NCI-H510A treated with DMSO at 0.1 percent for 48 hours (cell line): ENCODE measurements at regions not wholly inside any gene's neighbourhood (a gene's known extent, or its start where the extent isn't known, plus 50 kb on each side); places are given as distances from the start of the nearest gene placed in this dataset.

Experiments used
- DNase-seq: peaks from one replicate; lab custom pipeline; 2025; lab: John Stamatoyannopoulos, UW

GRCh38 chr11:109106151-109106906, 315.7 kb upstream of the C11orf87 start:
- no peak for DNase-seq

- DNase-seq = no peak
Observed at GRCh38 chr11:109109150-109109549, 312.8 kb upstream of the C11orf87 start.

DNA sequence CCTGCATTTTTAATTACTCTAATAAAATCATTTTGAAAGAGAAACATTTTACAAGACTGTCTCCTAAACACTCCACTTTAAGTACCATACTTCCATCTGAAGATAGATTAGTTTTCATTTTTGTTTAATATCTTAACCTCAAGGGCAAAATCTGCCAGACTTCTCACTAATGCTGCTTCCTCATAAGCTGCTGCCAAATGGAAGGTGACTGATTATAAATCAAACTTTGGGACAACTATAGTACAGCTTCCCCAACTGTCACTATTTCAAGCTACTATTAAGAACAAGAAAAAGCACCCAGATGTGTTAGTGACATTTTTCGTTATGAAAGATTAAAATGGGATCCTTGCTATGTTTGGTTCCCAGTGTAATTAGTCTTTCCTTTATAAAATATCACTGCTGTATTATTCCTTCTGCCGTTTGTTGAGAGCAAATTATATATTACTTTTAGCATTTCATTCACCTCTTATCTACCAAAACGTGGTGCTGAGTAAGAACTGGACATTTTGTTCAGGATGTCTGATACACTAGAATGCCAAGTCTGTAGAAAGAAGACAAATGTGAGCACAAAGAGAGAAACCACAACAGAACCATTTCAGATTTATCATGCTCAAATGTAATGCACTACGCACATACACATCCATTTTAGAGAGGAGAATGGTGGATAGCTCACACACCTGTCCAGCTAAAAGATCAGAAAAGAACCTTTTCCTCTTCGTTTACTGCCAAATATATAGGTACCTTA, 312.2 kb upstream of the C11orf87 start:
- DNase-seq = no peak

GRCh38 chr11:109112261-109112660, 309.7 kb upstream of the C11orf87 start:
- DNase-seq = no peak

GRCh38 chr11:109112821-109113280, 309.1 kb upstream of the C11orf87 start:
- DNase-seq = peak; percentile 71

- DNase-seq = no peak
Observed at GRCh38 chr11:109120341-109120740, 301.6 kb upstream of the C11orf87 start.

- no peak for DNase-seq
Observed at GRCh38 chr11:109121173-109121932, 300.6 kb upstream of the C11orf87 start.

GRCh38 chr11:109123816-109124787, 297.9 kb upstream of the C11orf87 start:
- peak; percentile 6 for DNase-seq

DNA sequence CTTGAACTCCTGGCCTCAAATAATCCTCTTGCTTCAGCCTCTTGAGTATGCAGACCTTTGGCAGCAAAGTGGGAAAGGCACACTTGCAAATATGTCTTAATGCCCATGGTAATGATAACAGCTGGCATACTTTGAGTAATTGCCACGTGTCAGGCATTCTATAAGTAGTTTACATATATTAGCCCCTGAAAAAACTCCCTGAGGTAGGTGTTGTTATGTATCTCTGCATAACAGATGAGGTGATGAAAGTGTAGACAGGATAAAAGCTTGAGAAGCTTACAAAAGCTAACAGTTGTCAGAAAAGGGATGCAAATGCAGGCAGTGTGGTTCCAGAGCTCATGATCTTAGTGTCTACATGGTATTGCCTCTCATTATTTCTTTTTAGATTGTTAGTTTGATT, 291.1 kb upstream of the C11orf87 start:
- DNase-seq = no peak

DNA sequence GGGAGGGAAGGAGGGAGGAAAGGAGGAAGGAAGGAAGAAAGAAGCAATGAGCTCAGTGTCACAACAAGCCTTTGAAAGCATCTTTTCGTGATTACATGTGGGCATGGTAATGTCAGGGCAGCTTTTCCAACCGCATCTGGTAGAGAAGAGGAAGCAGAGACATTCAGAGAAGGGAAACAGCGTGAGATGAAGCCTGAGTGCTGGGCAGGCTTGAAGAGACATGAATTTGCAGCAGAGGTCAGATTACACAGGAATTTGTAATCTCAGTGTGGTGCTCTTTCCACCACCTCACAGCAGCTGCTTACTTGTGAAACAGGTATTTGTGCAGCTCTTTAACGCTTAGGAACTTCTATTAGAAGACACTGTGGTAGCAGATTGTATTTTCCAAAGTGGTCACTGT, 289.5 kb upstream of the C11orf87 start:
- DNase-seq = peak; percentile 38

DNA sequence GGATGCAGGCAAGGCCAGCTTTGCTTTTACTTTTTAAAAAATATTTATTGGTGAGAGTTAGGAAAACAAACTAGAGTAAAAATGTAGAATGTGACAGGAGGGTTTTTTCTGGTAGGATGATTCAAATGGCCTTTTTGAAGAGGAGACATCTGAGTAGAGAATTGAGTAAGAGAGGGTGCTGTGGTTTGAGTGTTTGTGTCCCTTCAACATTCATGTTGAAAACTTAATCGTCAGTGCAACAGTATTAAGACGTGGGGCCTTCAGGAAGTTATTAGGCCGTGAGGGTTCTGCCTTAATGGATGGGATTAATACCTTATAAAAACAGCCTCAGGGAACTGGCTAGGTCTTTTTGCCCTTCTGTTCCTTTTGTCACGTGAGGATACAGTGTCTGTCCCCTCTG, 288.8 kb upstream of the C11orf87 start:
- no peak for DNase-seq

DNA sequence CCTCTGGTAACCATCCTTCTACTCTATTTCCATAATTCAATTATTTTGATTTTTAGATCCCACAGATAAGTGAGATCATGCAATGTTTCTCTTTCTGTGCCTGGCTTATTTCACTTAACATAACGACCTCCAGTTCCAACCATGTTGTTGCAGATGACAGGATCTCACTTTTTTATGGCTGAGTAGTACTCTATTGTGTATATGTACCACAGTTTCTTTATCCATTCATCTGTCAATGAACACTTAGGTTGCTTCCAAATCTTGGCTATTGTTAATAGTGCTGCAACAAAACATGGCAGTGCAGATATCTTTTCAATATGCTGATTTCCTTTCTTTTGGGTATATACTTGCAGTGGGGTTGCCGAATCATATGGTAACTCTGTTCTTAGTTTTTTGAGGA, 286.4 kb upstream of the C11orf87 start:
- DNase-seq = no peak

DNA sequence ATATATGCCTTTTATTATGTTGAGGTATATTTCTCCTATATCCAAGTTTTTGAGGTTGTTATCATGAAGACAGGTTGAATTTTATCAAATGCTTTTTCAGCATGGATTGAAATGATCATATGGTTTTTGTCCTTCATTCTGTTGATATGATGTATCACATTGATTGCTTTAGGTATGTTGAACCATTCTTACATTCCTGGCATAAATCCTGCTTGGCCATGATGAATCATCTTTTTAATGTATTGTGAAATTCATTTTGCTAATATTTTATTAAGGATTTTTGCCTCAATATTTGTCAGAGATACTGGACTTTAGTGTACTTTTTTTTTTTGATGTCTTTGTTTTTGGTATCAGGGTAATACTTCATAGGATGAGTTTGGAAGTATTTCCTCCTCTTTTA, 283.8 kb upstream of the C11orf87 start:
- no peak for DNase-seq

DNA sequence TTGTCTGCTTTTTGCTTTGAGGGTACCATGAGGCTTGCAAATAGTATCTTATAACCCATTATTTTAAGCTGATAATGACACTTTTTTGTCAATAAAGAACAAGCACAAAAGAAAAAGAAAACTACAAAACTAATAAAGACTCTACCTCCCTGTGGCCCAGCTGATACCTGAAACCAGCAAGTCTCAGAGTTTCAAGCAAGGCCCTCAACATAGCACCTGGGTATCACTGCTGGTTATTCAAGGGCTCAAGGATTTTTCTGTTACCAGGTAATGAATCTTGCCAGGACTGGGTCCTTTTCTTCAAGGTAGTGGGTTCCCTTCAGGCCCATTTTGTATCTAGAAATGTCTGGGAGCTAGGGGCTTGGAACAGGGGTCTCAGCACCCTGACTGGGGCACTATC, 281.6 kb upstream of the C11orf87 start:
- no peak for DNase-seq

DNA sequence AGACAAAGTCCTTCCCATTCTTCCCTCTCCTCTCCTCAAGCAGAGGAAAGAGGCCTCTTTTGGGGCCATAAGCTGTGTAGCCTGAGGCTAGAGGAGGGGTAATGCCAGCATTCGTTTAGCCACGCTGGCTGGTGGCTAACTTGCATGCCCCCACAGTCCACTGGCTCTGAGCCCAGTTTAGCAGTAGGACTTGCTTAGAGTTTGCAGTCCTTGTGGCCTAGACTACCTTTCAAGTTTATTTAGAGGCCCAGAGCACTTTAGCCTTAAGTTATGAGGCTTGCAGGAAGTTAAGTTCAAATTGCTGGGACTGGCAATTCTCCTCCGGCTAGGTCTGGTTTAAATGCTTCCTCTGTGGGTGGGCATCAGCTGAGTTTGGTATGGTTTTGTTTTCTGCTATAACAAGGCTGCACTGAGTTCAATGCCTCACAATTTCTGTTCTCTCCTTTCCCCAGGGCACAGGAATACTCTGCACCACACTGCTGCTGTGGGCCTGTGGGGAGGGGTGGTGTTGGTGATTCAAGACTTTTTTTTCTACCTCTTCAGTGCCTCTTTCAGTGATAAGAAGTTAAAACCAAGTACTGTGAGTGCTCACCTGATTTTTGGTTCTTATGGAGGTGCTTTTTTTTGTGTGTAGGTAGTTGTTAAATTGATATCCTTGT, 281.0 kb upstream of the C11orf87 start:
- no peak for DNase-seq

DNA sequence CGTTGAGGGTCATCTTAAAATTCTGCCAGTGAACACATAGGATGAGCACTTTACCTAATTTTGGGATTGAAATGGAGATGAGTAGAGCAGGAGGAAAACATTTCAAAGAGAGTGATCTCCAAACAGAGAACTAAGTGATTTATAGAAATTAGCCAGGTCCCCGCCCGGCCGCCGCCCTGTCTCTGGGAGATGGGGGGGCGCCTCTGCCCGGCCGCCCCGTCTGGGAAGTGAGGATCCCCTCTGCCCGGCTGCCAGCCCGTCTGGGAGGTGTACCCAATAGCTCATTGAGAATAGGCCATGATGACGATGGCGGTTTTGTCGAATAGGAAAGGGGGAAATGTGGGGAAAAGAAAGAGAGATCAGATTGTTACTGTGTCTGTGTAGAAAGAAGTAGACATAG, 276.7 kb upstream of the C11orf87 start:
- no peak for DNase-seq

DNA sequence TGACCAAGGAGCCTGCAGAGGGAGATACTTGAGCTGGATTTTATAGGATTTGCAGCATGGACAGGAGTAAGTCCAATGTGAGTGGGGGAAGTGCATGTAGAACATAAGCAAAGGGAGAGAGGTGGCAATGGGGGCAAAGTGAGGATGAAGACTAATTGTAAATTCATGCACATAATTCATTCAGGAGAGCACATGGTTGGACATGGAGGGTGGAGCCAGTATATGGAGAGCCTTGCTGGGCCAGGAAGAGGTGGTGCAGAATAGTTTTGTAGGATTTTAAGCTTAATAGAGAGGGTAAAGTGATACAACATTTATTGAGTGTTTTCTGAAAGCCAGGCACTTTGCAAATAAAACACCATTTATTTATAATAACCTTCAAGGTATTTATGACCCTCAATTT, 274.3 kb upstream of the C11orf87 start:
- DNase-seq = no peak

GRCh38 chr11:109148669-109149068, 273.3 kb upstream of the C11orf87 start:
- no peak for DNase-seq

DNA sequence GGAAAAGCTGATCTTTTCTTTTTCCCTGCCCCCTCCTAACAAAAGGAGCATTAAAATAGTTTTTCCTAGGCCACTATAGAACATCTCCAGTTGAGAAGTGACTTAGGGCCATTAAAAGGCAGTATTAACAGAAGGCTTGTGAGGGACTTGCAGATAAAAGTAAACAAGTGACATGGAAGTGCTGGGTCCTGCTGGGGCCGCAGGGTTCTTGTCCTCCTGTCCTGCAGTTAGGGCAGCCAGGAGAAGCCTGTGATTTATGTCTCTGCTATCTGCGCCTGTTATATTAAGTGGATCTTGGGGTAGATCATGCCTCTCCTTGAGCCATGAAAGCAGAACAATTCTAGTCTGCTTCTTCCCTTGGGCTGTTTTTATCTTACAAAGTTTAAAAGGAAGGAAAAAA, 271.4 kb upstream of the C11orf87 start:
- peak; percentile 45 for DNase-seq

DNA sequence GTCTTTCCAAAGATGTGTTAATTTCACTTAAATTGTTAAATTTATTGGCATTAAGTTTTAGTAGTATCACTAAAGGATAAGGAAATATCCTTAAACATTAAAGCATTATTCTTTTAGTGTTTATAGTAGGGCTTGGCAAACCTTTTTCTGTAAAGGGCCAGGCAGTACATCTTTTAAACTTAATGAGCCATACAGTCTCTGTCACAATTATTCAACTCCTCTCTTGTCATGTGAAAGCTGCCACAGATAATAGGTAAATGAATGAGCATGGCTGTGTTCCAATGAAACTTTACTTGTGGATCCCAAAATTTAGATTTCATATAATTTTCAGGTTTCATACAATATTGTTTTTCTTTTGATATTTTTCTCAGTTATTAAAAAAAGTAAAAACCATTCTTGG, 268.2 kb upstream of the C11orf87 start:
- peak; percentile 82 for DNase-seq

DNA sequence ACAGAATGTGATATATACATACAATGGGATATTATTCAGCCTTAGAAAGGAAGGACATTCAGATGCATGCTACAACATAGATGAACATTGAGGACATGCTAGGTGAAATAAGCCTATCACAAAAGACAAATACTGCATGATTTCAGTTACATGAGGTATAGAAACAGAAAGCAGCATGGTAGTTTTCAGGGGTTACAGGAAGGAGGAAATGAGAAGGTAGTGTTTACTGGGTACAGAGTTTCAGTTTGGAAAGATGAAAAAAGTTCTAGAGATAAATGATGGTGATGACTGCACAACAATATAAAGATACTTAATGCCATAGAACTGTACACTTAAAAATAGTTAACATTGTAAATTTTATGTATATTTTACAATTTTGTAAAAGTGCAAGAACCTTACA, 266.7 kb upstream of the C11orf87 start:
- no peak for DNase-seq
